Ectodermal cell (in vitro differentiated cells): ENCODE measurements at regions not wholly inside any gene's neighbourhood (a gene's known extent, or its start where the extent isn't known, plus 50 kb on each side); places are given as distances from the start of the nearest gene placed in this dataset.
A peak's percentile ranks its signal among the peaks of the same experiment; 100 is the strongest.

Source experiments
- H3K27ac ChIP-seq: 2 replicates; pipeline ENCODE4 v1.7.0; 2013; ENCODE audit warnings: mild to moderate bottlenecking, low read depth, low read length; ENCODE audit not compliant: insufficient read depth, poor library complexity, severe bottlenecking
- H3K27me3 ChIP-seq: 2 replicates; pipeline ENCODE4 v1.7.0; 2013; ENCODE audit warnings: mild to moderate bottlenecking, low read length; ENCODE audit not compliant: insufficient read depth, control insufficient read depth, poor library complexity, severe bottlenecking
- H3K36me3 ChIP-seq: one replicate; pipeline ENCODE4 v1.7.0; 2013; ENCODE audit warnings: low read length; ENCODE audit not compliant: control insufficient read depth, insufficient read depth
- H3K4me1 ChIP-seq: one replicate; pipeline ENCODE4 v1.7.0; 2013; ENCODE audit warnings: low read length; ENCODE audit not compliant: control insufficient read depth, insufficient read depth
- H3K4me3 ChIP-seq: 2 replicates; pipeline ENCODE4 v1.7.0; 2013; ENCODE audit warnings: low read depth, low read length, control low read depth; ENCODE audit not compliant: insufficient read depth
- H3K9me3 ChIP-seq: 2 replicates; pipeline ENCODE4 v1.7.0; 2013; ENCODE audit warnings: mild to moderate bottlenecking, low read length, moderate library complexity; ENCODE audit not compliant: control insufficient read depth
- WGBS, 2 experiments: methylation state at CpG; one replicate each; pipeline ENCODE4 v1.1.7; 2013; ENCODE audit warnings: missing lambda C conversion rate in 2 of 2; 5-methylcytosine and 5-hydroxymethylcytosine counted together

DNA sequence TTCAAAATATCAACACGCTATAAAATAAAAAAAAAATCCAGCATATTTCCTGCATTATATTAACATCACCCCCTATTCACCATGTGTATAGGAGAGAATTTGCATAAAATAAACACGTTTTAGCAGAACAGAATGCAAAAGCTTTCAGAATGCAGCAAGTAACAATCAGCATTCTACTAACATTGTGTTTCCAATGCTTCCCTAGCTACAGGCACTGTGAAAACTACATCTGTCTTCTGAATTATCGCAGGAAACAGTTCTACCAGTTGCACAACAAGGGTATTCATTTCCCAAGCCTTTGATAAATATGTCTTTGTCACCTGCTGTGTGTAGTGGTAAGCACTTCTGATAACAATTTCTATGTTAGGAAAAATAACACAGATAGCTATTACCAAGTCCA is 1015.8 kb downstream of the CDH18 start:
- Histone ChIP-seq H3K36me3 (no peaks in the 10 kb centered on the region), H3K27ac (no peak overlapping the region), H3K4me3 (no peak overlapping the region), H3K4me1 (no peaks in the 10 kb centered on the region), H3K27me3 (no peaks in the 10 kb centered on the region), H3K9me3 (no peaks in the 10 kb centered on the region)
- WGBS, 2 experiments, result 70 to 82% methylated on average over 3 of the region's 3 CpGs

DNA sequence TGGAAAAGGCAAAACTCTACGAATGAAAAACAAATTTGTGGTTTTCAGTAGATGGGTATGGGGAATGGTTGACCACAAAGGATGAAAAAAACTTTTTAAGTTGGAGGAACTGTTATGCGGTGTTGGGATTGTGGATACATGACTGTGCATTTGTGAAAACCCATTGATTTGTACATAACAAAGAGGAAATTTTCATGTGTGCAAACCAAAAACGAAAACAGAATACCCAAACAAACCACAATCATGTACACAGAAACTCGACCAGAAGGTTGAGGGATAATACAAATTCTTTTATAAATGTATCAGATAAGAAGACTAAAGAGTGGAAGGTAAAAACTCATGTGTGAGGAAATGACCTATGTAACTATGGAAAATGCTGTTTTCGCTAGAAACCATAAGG is 1012.4 kb downstream of the CDH18 start:
- H3K9me3 ChIP-seq, result no peaks in the 10 kb centered on the region
- H3K27me3 ChIP-seq, result no peaks in the 10 kb centered on the region
- no peak overlapping the region for H3K4me3 ChIP-seq
- WGBS, 2 experiments, result 95 to 98% methylated on average over 2 to 4 of the region's 5 CpGs
- no peaks in the 10 kb centered on the region for H3K4me1 ChIP-seq
- no peak overlapping the region for H3K27ac ChIP-seq
- no peaks in the 10 kb centered on the region for H3K36me3 ChIP-seq

DNA sequence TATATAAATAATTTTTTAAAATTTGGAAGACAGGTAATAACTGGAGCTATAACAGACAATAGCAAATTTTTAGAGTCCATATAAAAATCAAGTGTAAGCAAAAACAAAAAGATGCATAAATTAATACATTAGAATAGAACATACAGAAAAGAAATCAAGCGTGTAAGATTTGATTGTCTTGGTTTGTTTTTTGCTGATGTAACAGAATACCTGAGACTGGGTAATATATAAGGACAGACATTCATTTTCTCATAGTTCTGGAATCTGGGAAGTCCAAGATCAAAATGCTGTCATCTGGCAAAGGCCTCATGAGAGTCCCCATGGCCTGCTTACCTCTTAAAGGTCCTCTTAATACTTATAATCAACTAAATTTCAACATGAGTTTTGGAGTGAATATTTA is 1010.1 kb downstream of the CDH18 start:
- H3K36me3 ChIP-seq, result no peaks in the 10 kb centered on the region
- no peak overlapping the region for H3K4me3 ChIP-seq
- no peaks in the 10 kb centered on the region for H3K4me1 ChIP-seq
- H3K27ac ChIP-seq, result no peak overlapping the region
- H3K9me3 ChIP-seq, result no peaks in the 10 kb centered on the region
- H3K27me3 ChIP-seq, result no peaks in the 10 kb centered on the region
- 87 to 100% methylated on average over 1 of the region's 1 CpG for WGBS, 2 experiments

DNA sequence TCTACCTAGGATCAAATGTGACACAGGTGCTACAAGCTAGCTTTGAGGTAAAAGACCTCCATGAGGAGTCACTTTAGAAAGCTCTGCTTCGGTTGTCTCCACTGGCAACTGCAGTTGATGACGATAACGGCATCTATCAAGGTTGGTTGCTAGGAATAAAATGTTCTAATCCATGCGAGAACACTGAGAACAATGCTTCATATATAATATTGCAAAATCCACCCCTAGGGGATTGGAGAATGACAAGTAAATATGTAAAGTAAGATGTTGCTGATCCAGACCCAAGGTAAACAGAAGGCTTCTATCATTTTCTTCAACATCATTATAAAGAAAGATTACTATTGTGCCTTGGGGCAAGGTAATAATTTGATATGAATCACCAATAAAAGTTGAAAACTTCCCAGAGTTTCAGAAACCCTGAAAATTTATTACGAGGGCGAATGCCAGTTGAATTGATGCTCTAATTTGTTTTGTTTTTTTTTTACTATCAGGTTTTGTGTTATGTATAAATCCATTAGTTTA is 1003.4 kb downstream of the CDH18 start:
- no peaks in the 10 kb centered on the region for H3K9me3 ChIP-seq
- peaks cover 15% of the 10 kb centered on the region for H3K4me1 ChIP-seq
- no peak overlapping the region for H3K4me3 ChIP-seq
- no peak overlapping the region for H3K27ac ChIP-seq
- H3K36me3 ChIP-seq, result no peaks in the 10 kb centered on the region
- 84 to 87% methylated on average over 5 of the region's 6 CpGs for WGBS, 2 experiments
- H3K27me3 ChIP-seq, result no peaks in the 10 kb centered on the region

DNA sequence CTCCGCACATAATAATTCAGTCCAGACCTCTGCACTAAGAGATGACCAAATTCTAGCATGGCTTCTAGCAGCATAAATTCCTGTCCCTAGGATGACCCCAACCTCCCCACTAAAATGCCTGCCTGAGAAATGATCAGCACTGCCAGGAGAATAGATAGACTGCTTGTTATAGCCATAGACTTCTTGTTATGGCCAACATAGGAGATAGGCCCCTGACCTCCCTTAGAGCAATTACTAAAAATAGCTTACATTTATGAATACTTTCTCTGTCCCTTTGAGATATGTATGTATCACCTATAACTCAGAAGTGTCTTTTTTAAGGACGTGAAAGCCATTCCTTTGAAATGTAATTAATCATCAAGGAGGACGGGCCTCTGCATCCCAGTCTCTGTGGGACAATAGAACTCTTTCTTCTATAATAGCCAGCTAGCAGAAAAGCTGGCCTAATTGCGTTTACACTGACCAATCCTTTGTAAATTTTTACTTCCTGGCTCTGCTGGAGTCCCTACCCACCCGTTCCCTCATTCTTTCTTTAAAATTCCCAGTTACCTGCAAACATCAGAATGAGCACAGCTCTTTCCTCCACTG is 1002.7 kb downstream of the CDH18 start:
- Histone ChIP-seq H3K4me3 (no peak overlapping the region), H3K27ac (no peak overlapping the region), H3K36me3 (no peaks in the 10 kb centered on the region), H3K9me3 (no peaks in the 10 kb centered on the region), H3K4me1 (peaks cover 15% of the 10 kb centered on the region), H3K27me3 (no peaks in the 10 kb centered on the region)
- 21 to 23% methylated on average over 5 of the region's 5 CpGs for WGBS, 2 experiments

DNA sequence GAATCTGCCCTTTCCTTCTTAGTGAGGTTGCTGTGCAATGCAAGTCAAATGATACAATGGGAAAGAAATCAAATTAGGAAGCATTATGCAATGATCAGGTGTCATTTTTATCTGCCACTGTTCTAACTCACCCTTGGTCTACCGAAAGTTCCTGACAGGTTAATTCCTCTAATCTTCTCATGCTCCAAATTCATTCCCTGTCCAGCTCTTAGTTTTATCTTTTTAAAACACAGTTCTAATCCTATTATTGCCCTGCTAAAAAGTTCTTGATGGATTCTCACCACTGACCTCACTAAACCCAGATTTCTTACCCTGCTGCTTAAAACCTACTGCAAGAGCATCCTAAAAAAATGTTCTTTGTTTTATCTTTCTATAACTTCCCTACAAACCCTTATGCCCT is 1000.9 kb downstream of the CDH18 start:
- 63 to 76% methylated on average over 1 of the region's 1 CpG for WGBS, 2 experiments
- peak overlapping the region; percentile 27 for H3K27ac ChIP-seq
- no peak overlapping the region for H3K4me3 ChIP-seq
- no peaks in the 10 kb centered on the region for H3K36me3 ChIP-seq
- no peaks in the 10 kb centered on the region for H3K27me3 ChIP-seq
- H3K4me1 ChIP-seq, result peaks cover 15% of the 10 kb centered on the region
- no peaks in the 10 kb centered on the region for H3K9me3 ChIP-seq

DNA sequence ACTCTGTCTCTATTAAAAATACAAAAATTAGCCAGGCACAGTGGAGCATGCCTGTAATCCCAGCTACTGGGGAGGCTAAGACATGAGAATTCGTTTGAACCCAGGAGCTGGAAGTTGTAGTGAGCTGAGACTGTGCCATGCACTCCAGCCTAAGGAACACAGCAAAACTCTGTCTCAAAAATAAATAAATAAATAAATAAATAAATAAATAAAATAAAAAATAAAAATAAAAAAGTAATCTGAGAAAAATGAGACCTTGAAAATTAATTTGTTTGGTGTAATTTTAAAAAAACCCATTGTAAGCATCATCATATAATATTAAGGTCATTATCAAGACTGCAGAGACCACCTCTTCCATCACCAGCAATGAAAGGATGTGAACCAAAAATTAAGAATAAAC is 997.1 kb downstream of the CDH18 start:
- Histone ChIP-seq H3K27me3 (no peaks in the 10 kb centered on the region), H3K4me3 (no peak overlapping the region), H3K27ac (no peak overlapping the region), H3K9me3 (no peaks in the 10 kb centered on the region), H3K4me1 (peaks cover 6% of the 10 kb centered on the region), H3K36me3 (no peaks in the 10 kb centered on the region)
- 92% methylated on average over 1 of the region's 1 CpG; no CpG with 5 or more reads in 1 of the 2 experiments for WGBS, 2 experiments

DNA sequence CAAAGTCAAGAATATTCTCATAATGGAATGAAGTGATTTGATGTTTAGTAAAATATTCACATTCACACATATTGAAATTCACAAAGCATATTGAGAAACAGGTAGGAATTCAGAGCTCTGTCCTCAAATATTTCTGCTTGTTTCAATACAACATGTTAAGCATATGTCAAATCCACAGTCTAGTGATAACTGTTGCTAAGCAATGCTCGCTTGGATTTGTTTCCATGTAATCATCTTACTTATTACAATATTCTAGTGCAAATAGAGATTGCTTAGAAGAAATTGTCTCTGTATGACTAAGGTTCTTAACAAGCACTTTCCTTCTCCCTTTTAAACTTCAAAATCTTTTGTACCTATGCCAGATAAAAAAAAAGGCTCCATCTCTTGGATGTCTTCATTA is 995.7 kb downstream of the CDH18 start:
- H3K4me1 ChIP-seq, result peaks cover 1% of the 10 kb centered on the region
- WGBS, 2 experiments, result no CpG with 5 or more reads among the region's 1 CpG
- H3K27ac ChIP-seq, result no peak overlapping the region
- H3K27me3 ChIP-seq, result no peaks in the 10 kb centered on the region
- H3K36me3 ChIP-seq, result no peaks in the 10 kb centered on the region
- no peak overlapping the region for H3K4me3 ChIP-seq
- H3K9me3 ChIP-seq, result no peaks in the 10 kb centered on the region

DNA sequence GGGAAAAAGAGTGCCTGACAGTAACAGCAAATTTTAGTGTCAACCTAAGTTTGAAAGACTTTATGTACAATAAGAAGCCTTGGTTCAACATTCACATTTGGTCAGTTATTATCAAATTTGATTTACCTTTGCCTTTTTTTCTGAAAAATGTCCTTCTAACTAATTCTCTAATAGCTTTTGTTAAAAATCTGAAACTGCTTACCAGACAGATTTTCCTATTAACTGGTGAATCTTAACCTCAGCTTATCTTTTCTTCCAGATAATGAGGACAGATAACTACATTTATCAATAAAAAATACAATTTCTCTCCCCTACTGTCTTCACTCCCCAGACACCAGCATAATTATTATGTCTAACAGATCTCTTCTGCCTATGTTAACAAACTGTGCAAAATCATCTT is 988.5 kb downstream of the CDH18 start:
- Histone ChIP-seq H3K27me3 (no peaks in the 10 kb centered on the region), H3K36me3 (no peaks in the 10 kb centered on the region), H3K4me1 (no peaks in the 10 kb centered on the region), H3K9me3 (no peaks in the 10 kb centered on the region), H3K27ac (no peak overlapping the region), H3K4me3 (no peak overlapping the region)

DNA sequence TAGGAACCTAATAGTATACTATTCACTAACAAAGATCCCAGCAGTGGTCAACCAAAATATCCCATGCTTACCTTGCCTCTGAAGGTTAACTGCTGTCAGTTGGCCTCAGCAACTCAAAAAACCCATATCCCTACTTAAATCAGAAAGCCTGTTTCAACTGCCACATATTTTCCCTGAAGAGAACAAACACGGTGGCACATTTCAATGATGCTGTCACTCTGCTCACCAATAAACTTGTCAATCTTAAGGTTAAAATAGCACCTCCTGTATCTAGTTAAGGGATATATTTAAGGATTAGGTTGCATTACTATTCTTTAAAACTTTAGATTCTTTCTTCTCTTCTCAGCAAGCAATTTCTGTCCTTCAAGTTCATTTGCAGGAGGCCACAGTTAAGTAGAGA is 986.9 kb downstream of the CDH18 start:
- no peaks in the 10 kb centered on the region for H3K9me3 ChIP-seq
- 85 to 100% methylated on average over 1 of the region's 1 CpG for WGBS, 2 experiments
- no peak overlapping the region for H3K27ac ChIP-seq
- no peaks in the 10 kb centered on the region for H3K27me3 ChIP-seq
- H3K4me1 ChIP-seq, result no peaks in the 10 kb centered on the region
- H3K4me3 ChIP-seq, result no peak overlapping the region
- H3K36me3 ChIP-seq, result no peaks in the 10 kb centered on the region

DNA sequence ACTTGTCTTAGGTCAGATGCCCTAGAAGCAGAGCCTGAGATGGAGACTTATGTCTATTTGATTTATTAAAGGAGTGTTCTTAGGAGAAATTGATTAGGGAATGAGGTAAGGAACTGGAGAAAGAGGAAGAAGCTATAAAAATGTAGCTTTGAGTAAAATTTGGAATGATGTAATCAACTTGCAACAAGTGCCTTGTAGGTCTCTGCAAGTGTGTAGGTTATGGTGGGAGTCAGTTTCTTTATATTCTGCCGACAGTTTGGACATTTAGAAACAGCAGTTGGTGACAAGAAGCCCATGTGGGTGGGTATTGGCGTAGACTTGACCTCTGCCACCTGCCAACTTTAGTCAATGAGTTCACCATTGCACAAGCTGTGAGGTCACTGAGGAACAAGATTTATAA is 986.5 kb downstream of the CDH18 start:
- Histone ChIP-seq H3K4me1 (no peaks in the 10 kb centered on the region), H3K4me3 (no peak overlapping the region), H3K27ac (no peak overlapping the region), H3K27me3 (no peaks in the 10 kb centered on the region), H3K36me3 (no peaks in the 10 kb centered on the region), H3K9me3 (no peaks in the 10 kb centered on the region)
- 67 to 73% methylated on average over 2 of the region's 2 CpGs for WGBS, 2 experiments
